GM23338 (cell line): ENCODE measurements at regions not wholly inside any gene's neighbourhood (a gene's known extent, or its start where the extent isn't known, plus 50 kb on each side); places are given as distances from the start of the nearest gene placed in this dataset.

ENCODE experiments used
- ATAC-seq: fragments of 200-7000 bp; cut with Tn5 transposase; 3 replicates; pipeline ENCODE4 v1.9.1; 2020
- DNase-seq: peaks from one replicate; pipeline ENCODE4 v3.0.0-alpha.2; 2015; ENCODE audit warnings: low spot score
- H2AFZ ChIP-seq: fragments of 200-600 bp; sonication (generic); 2 replicates; pipeline ENCODE4 v1.8.0; 2016; ENCODE audit warnings: antibody characterized with exemption, mild to moderate bottlenecking, moderate library complexity
- H3F3A ChIP-seq: fragments of 200-600 bp; sonication (generic); replicated peaks from 2 replicates; pipeline ENCODE4 v1.8.0; 2017; ENCODE audit warnings: antibody characterized with exemption, mixed run types, low read depth
- H3K27ac ChIP-seq: fragments of 200-600 bp; sonication (generic); 2 replicates; pipeline ENCODE4 v1.6.1; 2016; ENCODE audit warnings: low read depth
- H3K27me3 ChIP-seq: fragments of 200-600 bp; sonication (generic); 2 replicates; pipeline ENCODE4 v1.8.0; 2016; ENCODE audit warnings: mild to moderate bottlenecking, mixed run types, moderate library complexity; ENCODE audit not compliant: insufficient read depth
- H3K36me3 ChIP-seq: fragments of 200-600 bp; sonication (generic); 2 replicates; pipeline ENCODE4 v1.8.0; 2016; ENCODE audit warnings: mild to moderate bottlenecking; ENCODE audit not compliant: insufficient read depth
- H3K4me1 ChIP-seq: fragments of 200-600 bp; sonication (generic); 2 replicates; pipeline ENCODE4 v1.8.0; 2016; ENCODE audit warnings: mild to moderate bottlenecking, moderate library complexity; ENCODE audit not compliant: insufficient read depth
- H3K4me2 ChIP-seq: fragments of 200-600 bp; sonication (generic); 2 replicates; pipeline ENCODE4 v1.7.1; 2017; ENCODE audit warnings: mixed run types
- H3K4me3 ChIP-seq: fragments of 200-600 bp; sonication (generic); 2 replicates; pipeline ENCODE4 v1.6.1; 2016; ENCODE audit warnings: mixed run types
- H3K79me2 ChIP-seq: fragments of 200-600 bp; sonication (generic); replicated peaks from 2 replicates; pipeline ENCODE4 v1.8.0; 2017; ENCODE audit warnings: mild to moderate bottlenecking; ENCODE audit not compliant: insufficient read depth
- H3K9me2 ChIP-seq: fragments of 200-600 bp; sonication (generic); 2 replicates; pipeline ENCODE4 v1.8.0; 2017; ENCODE audit not compliant: insufficient read depth
- H4K20me1 ChIP-seq: fragments of 200-600 bp; sonication (generic); replicated peaks from 2 replicates; pipeline ENCODE4 v1.8.0; 2017; ENCODE audit warnings: mild to moderate bottlenecking; ENCODE audit not compliant: insufficient read depth
- H3K27ac Mint-ChIP-seq: 2 replicates; pipeline ENCODE4 v1.8.0; 2020; ENCODE audit warnings: inconsistent platforms, mild to moderate bottlenecking, moderate library complexity, mixed read lengths
- H3K27me3 Mint-ChIP-seq: 3 replicates; pipeline ENCODE4 v1.8.0; 2022; ENCODE audit warnings: low read depth, mild to moderate bottlenecking, moderate library complexity, mixed read lengths, inconsistent platforms; ENCODE audit not compliant: insufficient read depth, poor library complexity
- H3K36me3 Mint-ChIP-seq: 3 replicates; pipeline ENCODE4 v1.8.0; 2021; ENCODE audit warnings: low read depth, mild to moderate bottlenecking, inconsistent platforms, moderate library complexity, mixed read lengths
- H3K4me1 Mint-ChIP-seq: 3 replicates; pipeline ENCODE4 v1.8.0; 2020; ENCODE audit warnings: mild to moderate bottlenecking, inconsistent platforms, mixed read lengths
- H3K4me3 Mint-ChIP-seq: 3 replicates; pipeline ENCODE4 v1.8.0; 2021; ENCODE audit warnings: moderate library complexity, mild to moderate bottlenecking, inconsistent platforms, mixed read lengths
- H3K9me3 Mint-ChIP-seq: 3 replicates; pipeline ENCODE4 v1.8.0; 2020; ENCODE audit warnings: moderate library complexity, mild to moderate bottlenecking, inconsistent platforms, mixed read lengths
- CREB1 ChIP-seq: fragments of 250-450 bp; sonication (Bioruptor Pico); IDR thresholded peaks from 2 replicates; pipeline ENCODE4 v1.5.0; 2020; ENCODE audit warnings: low read depth, mild to moderate bottlenecking, moderate library complexity
- CTCF ChIP-seq, 2 experiments: fragments of 200-600 bp in 1 of 2; sonication (generic) in 1 of 2; conservative IDR thresholded peaks; 2 replicates each; pipeline versions ENCODE4 v1.5.1 to v1.6.1; 2016 to 2017; ENCODE audit warnings: antibody characterized with exemption in 2 of 2, low read depth in 2 of 2, mild to moderate bottlenecking in 2 of 2, moderate library complexity in 1 of 2
- EZH2 ChIP-seq: fragments of 200-600 bp; sonication (generic); IDR thresholded peaks from one replicate; pipeline ENCODE4 v1.8.0; 2017; ENCODE audit warnings: antibody characterized with exemption, mild to moderate bottlenecking, low read depth; ENCODE audit not compliant: unreplicated experiment
- EZH2phosphoT487 ChIP-seq: fragments of 200-600 bp; sonication (generic); IDR thresholded peaks from one replicate; pipeline ENCODE4 v1.8.1; 2018; ENCODE audit warnings: antibody characterized with exemption; ENCODE audit not compliant: unreplicated experiment
- JUNB ChIP-seq: IDR thresholded peaks from one replicate; pipeline ENCODE4 v1.6.1; 2016; ENCODE audit warnings: antibody characterized with exemption; ENCODE audit not compliant: unreplicated experiment
- NANOG ChIP-seq: IDR thresholded peaks from 2 replicates; pipeline ENCODE4 v1.6.1; 2016; ENCODE audit warnings: antibody characterized with exemption, borderline replicate concordance
- POLR2AphosphoS5 ChIP-seq: IDR thresholded peaks from 2 replicates; pipeline ENCODE4 v1.6.1; 2016; ENCODE audit warnings: antibody characterized with exemption, low read depth
- STAT1 ChIP-seq: IDR thresholded peaks from one replicate; pipeline ENCODE4 v1.6.1; 2016; ENCODE audit warnings: antibody characterized with exemption; ENCODE audit not compliant: unreplicated experiment
- ZNF114 ChIP-seq: fragments of 250-450 bp; sonication (Bioruptor Pico); IDR thresholded peaks from 2 replicates; pipeline ENCODE4 v1.5.0; 2020; ENCODE audit warnings: mild to moderate bottlenecking, moderate library complexity
- ZNF331 ChIP-seq: fragments of 250-450 bp; sonication (Bioruptor Pico); IDR thresholded peaks from 2 replicates; pipeline ENCODE4 v1.5.0; 2020; ENCODE audit warnings: low read depth, mild to moderate bottlenecking, moderate library complexity
- ZNF462 ChIP-seq: fragments of 250-450 bp; sonication (Bioruptor Pico); IDR thresholded peaks from 2 replicates; pipeline ENCODE4 v1.5.0; 2020; ENCODE audit warnings: mild to moderate bottlenecking, moderate library complexity
- TF ChIP-seq, protein P1 (sequence below): IDR thresholded peaks from one replicate; pipeline ENCODE4 v1.6.1; 2018; ENCODE audit warnings: antibody characterized with exemption; ENCODE audit not compliant: unreplicated experiment
- TF ChIP-seq, protein P2 (sequence below): IDR thresholded peaks from 2 replicates; pipeline ENCODE4 v1.6.1; 2016; ENCODE audit warnings: antibody characterized with exemption

DNA sequence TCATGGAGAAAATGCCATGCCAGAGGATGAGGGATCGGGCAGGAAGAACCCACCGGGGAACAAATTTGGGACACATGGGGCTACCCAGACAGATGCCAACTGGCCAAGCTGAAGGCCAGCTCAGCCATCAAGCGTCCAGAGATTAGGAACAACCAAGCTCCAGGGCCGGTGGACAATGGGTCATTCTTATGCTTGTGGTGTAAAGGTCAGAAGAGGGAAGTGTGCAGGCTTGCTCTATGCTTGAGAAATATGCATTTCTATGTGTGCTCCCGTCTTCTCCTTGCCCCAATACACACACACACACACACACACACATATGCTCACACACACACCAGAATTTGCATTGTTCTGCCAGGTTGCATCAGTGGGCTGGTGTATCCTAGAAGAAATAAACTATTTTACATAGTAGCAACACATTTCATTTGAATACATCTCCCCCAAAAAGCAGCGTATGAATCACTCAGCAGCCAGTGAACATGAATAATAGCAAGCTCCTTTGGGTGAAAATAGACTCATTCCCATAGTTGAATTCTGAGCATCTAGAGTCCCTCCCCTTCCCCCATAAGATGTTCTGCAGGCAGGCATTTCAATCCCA lies 201.9 kb upstream of the PPARGC1A start:
- H3K4me2 ChIP-seq, result no peak overlapping the region
- no peak overlapping the region for H3K4me3 ChIP-seq
- no peaks in the 10 kb centered on the region for H3K36me3 Mint-ChIP-seq
- H3K27me3 ChIP-seq, result no peaks in the 10 kb centered on the region
- ATAC-seq, result no peak
- no peaks in the 10 kb centered on the region for H3K4me1 ChIP-seq
- no peak for TF ChIP-seq CTCF (conservative IDR thresholded peaks at IDR 0.05; ENCODE audit: low read depth in 2 of 2)
- no peak for TF ChIP-seq EZH2
- TF ChIP-seq EZH2phosphoT487, result no peak
- TF ChIP-seq CREB1 (CRISPR knock-in tag), result no peak
- no peak for TF ChIP-seq POLR2AphosphoS5
- TF ChIP-seq STAT1, result no peak
- no peak for TF ChIP-seq JUNB
- TF ChIP-seq, protein P1, sequence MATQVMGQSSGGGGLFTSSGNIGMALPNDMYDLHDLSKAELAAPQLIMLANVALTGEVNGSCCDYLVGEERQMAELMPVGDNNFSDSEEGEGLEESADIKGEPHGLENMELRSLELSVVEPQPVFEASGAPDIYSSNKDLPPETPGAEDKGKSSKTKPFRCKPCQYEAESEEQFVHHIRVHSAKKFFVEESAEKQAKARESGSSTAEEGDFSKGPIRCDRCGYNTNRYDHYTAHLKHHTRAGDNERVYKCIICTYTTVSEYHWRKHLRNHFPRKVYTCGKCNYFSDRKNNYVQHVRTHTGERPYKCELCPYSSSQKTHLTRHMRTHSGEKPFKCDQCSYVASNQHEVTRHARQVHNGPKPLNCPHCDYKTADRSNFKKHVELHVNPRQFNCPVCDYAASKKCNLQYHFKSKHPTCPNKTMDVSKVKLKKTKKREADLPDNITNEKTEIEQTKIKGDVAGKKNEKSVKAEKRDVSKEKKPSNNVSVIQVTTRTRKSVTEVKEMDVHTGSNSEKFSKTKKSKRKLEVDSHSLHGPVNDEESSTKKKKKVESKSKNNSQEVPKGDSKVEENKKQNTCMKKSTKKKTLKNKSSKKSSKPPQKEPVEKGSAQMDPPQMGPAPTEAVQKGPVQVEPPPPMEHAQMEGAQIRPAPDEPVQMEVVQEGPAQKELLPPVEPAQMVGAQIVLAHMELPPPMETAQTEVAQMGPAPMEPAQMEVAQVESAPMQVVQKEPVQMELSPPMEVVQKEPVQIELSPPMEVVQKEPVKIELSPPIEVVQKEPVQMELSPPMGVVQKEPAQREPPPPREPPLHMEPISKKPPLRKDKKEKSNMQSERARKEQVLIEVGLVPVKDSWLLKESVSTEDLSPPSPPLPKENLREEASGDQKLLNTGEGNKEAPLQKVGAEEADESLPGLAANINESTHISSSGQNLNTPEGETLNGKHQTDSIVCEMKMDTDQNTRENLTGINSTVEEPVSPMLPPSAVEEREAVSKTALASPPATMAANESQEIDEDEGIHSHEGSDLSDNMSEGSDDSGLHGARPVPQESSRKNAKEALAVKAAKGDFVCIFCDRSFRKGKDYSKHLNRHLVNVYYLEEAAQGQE, result no peak
- no peak for TF ChIP-seq ZNF462 (CRISPR knock-in tag)
- no peak for TF ChIP-seq ZNF114
- TF ChIP-seq NANOG, result no peak
- TF ChIP-seq, protein P2, sequence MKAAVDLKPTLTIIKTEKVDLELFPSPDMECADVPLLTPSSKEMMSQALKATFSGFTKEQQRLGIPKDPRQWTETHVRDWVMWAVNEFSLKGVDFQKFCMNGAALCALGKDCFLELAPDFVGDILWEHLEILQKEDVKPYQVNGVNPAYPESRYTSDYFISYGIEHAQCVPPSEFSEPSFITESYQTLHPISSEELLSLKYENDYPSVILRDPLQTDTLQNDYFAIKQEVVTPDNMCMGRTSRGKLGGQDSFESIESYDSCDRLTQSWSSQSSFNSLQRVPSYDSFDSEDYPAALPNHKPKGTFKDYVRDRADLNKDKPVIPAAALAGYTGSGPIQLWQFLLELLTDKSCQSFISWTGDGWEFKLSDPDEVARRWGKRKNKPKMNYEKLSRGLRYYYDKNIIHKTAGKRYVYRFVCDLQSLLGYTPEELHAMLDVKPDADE, result no peak
- no peak for TF ChIP-seq ZNF331 (CRISPR knock-in tag)
- H3K79me2 ChIP-seq, result no peaks in the 10 kb centered on the region
- no peaks in the 10 kb centered on the region for H4K20me1 ChIP-seq
- no peaks in the 10 kb centered on the region for H3F3A ChIP-seq
- no peak overlapping the region for H3K4me3 Mint-ChIP-seq
- H3K4me1 Mint-ChIP-seq, result no peaks in the 10 kb centered on the region
- H3K27me3 Mint-ChIP-seq, result no peaks in the 10 kb centered on the region
- no peak overlapping the region for H3K27ac Mint-ChIP-seq
- no peak overlapping the region for H3K27ac ChIP-seq
- peaks cover 4% of the 10 kb centered on the region; the same call in 1 of the 2 replicates for H3K9me2 ChIP-seq
- H3K9me3 Mint-ChIP-seq, result no peaks in the 10 kb centered on the region; the same call in 2 of the 3 replicates
- no peaks in the 10 kb centered on the region for H3K36me3 ChIP-seq
- H2AFZ ChIP-seq, result no peak overlapping the region
- DNase-seq, result no peak
